Smooth muscle cell (in vitro differentiated cells): ENCODE measurements at regions not wholly inside any gene's neighbourhood (a gene's known extent, or its start where the extent isn't known, plus 50 kb on each side); places are given as distances from the start of the nearest gene placed in this dataset.

ENCODE experiments used
- DNase-seq: peaks from one replicate; lab custom pipeline; 2025; ENCODE audit not compliant: unreplicated experiment; lab: John Stamatoyannopoulos, UW
- H2AFZ ChIP-seq: fragments of 200-600 bp; sonication (generic); 2 replicates; pipeline ENCODE4 v1.6.0; 2016; ENCODE audit warnings: antibody characterized with exemption, low read depth, mild to moderate bottlenecking
- H3F3A ChIP-seq: fragments of 200-600 bp; sonication (generic); 2 replicates; pipeline ENCODE4 v1.6.0; 2017; ENCODE audit warnings: antibody characterized with exemption, low read depth
- H3K27ac ChIP-seq: fragments of 200-600 bp; sonication (generic); 2 replicates; pipeline ENCODE4 v1.5.1; 2016; ENCODE audit warnings: low read depth, mild to moderate bottlenecking
- H3K27me3 ChIP-seq: fragments of 200-600 bp; sonication (generic); 2 replicates; pipeline ENCODE4 v1.6.1; 2016; ENCODE audit warnings: low read depth, mild to moderate bottlenecking
- H3K36me3 ChIP-seq: fragments of 200-600 bp; sonication (generic); 2 replicates; pipeline ENCODE4 v1.5.1; 2016; ENCODE audit warnings: low read depth
- H3K4me1 ChIP-seq: fragments of 200-600 bp; sonication (generic); 2 replicates; pipeline ENCODE4 v1.5.1; 2016; ENCODE audit warnings: low read depth
- H3K4me2 ChIP-seq: fragments of 200-600 bp; sonication (generic); 2 replicates; pipeline ENCODE4 v1.6.0; 2016; ENCODE audit warnings: mild to moderate bottlenecking
- H3K4me3 ChIP-seq: fragments of 200-600 bp; sonication (generic); 2 replicates; pipeline ENCODE4 v1.5.1; 2016; ENCODE audit warnings: mild to moderate bottlenecking
- H3K79me2 ChIP-seq: fragments of 200-600 bp; sonication (generic); 2 replicates; pipeline ENCODE4 v1.6.0; 2016; ENCODE audit warnings: low read depth, mild to moderate bottlenecking
- H3K9ac ChIP-seq: fragments of 200-600 bp; sonication (generic); 2 replicates; pipeline ENCODE4 v1.6.0; 2016; ENCODE audit warnings: low read depth
- H3K9me3 ChIP-seq: fragments of 200-600 bp; sonication (generic); replicated peaks from 2 replicates; pipeline ENCODE4 v1.5.1; 2016; ENCODE audit warnings: low read depth
- H4K20me1 ChIP-seq: fragments of 200-600 bp; sonication (generic); 2 replicates; pipeline ENCODE4 v1.6.0; 2016; ENCODE audit warnings: low read depth
- WGBS: methylation state at CpG from one replicate; pipeline ENCODE4 v1.1.7; 2016; ENCODE audit warnings: low lambda C conversion rate; 5-methylcytosine and 5-hydroxymethylcytosine counted together
- TF ChIP-seq, protein P1 (sequence below): fragments of 200-600 bp; sonication (generic); IDR thresholded peaks from 2 replicates; pipeline ENCODE4 v1.5.1; 2017; ENCODE audit warnings: borderline replicate concordance, mild to moderate bottlenecking, antibody characterized with exemption; ENCODE audit not compliant: insufficient read depth, poor library complexity, severe bottlenecking

DNA sequence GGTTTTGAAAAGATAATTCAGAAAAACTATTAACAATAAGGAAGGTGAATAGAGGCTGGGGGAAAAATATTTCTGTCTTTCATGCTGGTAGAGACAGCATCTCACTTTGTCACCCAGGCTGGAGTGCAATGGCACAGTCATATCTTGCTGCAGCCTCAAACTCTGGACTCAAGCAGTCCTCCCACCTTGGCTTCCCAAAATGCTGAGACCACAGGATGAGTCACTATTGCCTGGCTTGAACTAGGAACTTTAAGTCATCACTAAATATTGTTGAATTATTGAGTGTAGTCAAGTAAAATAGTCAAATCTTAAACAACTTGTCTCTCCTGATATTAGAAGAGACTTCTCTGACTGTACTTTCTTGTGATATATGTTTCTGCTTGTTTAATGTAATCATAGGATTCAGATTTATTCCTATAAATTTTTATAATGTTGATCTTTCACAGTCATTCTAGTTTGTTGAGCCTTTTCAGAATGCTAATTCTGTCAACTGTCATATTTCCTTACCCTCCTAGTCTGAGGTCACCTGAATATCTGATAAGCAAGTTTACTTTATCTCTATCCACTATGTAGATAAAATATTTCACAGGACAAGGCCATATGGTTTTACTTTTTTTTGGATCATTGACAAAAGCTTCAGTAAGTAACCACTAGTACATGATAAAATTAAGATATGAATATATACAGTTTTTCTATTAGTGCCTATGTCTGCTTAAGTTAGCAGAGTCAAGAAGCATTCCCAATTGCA lies 1696.5 kb downstream of the MAT2B start:
- Histone ChIP-seq H2AFZ (peak overlapping the region; percentile 64), H3K4me2 (peak overlapping the region; percentile 77), H3K27me3 (no peaks in the 10 kb centered on the region), H3F3A (no peaks in the 10 kb centered on the region), H4K20me1 (no peaks in the 10 kb centered on the region), H3K4me1 (no peaks in the 10 kb centered on the region), H3K79me2 (no peaks in the 10 kb centered on the region), H3K9me3 (no peaks in the 10 kb centered on the region), H3K4me3 (no peak overlapping the region), H3K36me3 (no peaks in the 10 kb centered on the region), H3K9ac (no peak overlapping the region), H3K27ac (peak overlapping the region; percentile 88)
- no peak for DNase-seq
- TF ChIP-seq, protein P1, sequence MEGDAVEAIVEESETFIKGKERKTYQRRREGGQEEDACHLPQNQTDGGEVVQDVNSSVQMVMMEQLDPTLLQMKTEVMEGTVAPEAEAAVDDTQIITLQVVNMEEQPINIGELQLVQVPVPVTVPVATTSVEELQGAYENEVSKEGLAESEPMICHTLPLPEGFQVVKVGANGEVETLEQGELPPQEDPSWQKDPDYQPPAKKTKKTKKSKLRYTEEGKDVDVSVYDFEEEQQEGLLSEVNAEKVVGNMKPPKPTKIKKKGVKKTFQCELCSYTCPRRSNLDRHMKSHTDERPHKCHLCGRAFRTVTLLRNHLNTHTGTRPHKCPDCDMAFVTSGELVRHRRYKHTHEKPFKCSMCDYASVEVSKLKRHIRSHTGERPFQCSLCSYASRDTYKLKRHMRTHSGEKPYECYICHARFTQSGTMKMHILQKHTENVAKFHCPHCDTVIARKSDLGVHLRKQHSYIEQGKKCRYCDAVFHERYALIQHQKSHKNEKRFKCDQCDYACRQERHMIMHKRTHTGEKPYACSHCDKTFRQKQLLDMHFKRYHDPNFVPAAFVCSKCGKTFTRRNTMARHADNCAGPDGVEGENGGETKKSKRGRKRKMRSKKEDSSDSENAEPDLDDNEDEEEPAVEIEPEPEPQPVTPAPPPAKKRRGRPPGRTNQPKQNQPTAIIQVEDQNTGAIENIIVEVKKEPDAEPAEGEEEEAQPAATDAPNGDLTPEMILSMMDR: no peak

DNA sequence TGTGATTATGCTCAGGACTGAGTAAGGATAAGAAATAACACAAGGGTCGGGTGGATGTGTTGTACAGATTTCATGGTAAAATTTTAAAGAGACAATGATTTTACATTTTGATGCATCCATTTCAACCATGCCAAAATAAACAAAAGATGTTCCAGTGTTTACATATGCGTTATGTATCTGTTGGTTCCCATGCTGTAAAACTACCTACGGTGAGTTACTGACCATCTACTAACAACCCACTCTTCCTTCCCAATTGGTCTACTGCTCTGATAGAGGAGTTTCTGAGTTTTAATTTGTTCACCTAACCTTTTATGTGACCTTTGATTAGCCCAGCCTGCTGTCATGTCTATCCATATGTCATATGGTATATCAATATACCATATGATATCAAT lies 1697.1 kb downstream of the MAT2B start:
- Histone ChIP-seq H3K79me2 (no peaks in the 10 kb centered on the region), H3K4me3 (no peak overlapping the region), H3K27ac (peak overlapping the region; percentile 88), H3F3A (no peaks in the 10 kb centered on the region), H3K4me2 (peak overlapping the region; percentile 77), H3K36me3 (no peaks in the 10 kb centered on the region), H4K20me1 (no peaks in the 10 kb centered on the region), H3K9ac (no peak overlapping the region), H3K9me3 (no peaks in the 10 kb centered on the region), H2AFZ (no peak overlapping the region), H3K27me3 (no peaks in the 10 kb centered on the region), H3K4me1 (no peaks in the 10 kb centered on the region)
- TF ChIP-seq, protein P1: no peak
- no peak for DNase-seq
- WGBS: 88% methylated on average over 3 of the region's 3 CpGs

DNA sequence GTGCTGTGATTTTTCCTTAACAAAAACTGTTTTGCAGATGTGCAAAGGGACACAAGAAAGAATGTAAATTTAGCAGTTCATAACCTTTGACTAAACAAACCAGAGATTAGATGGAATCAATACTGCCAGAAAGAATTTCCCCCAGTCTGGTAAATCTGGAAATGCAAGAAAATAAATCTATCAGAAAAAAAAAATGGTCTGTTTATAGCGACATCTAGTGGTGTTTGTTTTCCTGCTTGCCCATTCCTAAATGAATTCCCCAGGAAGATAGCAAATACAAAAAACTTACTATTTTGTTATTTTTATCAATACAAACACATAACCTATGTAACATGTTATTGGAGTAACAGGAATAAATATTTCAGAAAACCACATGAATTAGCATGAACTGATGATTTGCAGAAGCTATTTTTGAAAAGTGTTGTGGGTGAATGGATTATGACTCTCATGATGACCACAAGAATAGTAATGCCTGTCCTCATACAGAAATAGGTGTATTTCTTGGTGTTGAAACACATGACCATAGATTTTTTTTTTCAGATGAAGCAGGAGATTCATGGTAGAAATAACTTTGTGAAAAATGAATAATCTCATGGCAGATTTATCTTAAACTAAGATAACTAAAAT lies 1703.8 kb downstream of the MAT2B start:
- no peak overlapping the region for H3K9ac ChIP-seq
- no peak overlapping the region for H2AFZ ChIP-seq
- H3K36me3 ChIP-seq: no peaks in the 10 kb centered on the region
- no peak overlapping the region for H3K27ac ChIP-seq
- H3K79me2 ChIP-seq: no peaks in the 10 kb centered on the region
- no peak overlapping the region for H3K4me2 ChIP-seq
- no peak overlapping the region for H3K4me3 ChIP-seq
- no peaks in the 10 kb centered on the region for H3F3A ChIP-seq
- H3K27me3 ChIP-seq: no peaks in the 10 kb centered on the region
- H4K20me1 ChIP-seq: no peaks in the 10 kb centered on the region
- WGBS: 0% methylated on average over 1 of the region's 1 CpG
- H3K4me1 ChIP-seq: no peaks in the 10 kb centered on the region
- TF ChIP-seq, protein P1: peak; percentile 87
- no peaks in the 10 kb centered on the region for H3K9me3 ChIP-seq
- DNase-seq: no peak
